SK-N-SH (cell line): ENCODE measurements at regions not wholly inside any gene's neighbourhood (a gene's known extent, or its start where the extent isn't known, plus 50 kb on each side); places are given as distances from the start of the nearest gene placed in this dataset.

Source experiments
- CTCF ChIA-PET: fragments of 300-600, 350-600 bp; formaldehyde crosslinking; extraction: SDS; loops from one replicate; lab custom pipeline; 2021; lab: Yijun Ruan, JAX
- POLR2A ChIA-PET: fragments of 350-600 bp; sonication (Branson Sonifier 250); formaldehyde crosslinking; extraction: SDS; loops from one replicate; lab custom pipeline; 2020; ENCODE audit warnings: antibody characterized with exemption, inconsistent platforms; lab: Yijun Ruan, JAX
- DNase-seq: peaks from one replicate; pipeline ENCODE4 v3.0.0; 2012
- H2AFZ ChIP-seq: fragments of 200-600 bp; sonication (generic); 2 replicates; pipeline ENCODE4 v1.8.1; 2016; ENCODE audit warnings: antibody characterized with exemption, mild to moderate bottlenecking, low read depth
- H3F3A ChIP-seq: fragments of 200-600 bp; sonication (generic); replicated peaks from 2 replicates; pipeline ENCODE3; 2016; ENCODE audit warnings: antibody characterized with exemption, mild to moderate bottlenecking; ENCODE audit not compliant: insufficient read depth
- H3K27ac ChIP-seq, 2 experiments: fragments of 200-500 bp in 1 of 2; fragments of 200-600 bp in 1 of 2; sonication (Bioruptor generic) in 1 of 2; sonication (generic), shearing (Covaris generic) in 1 of 2; 2 replicates each; pipeline versions ENCODE4 v1.5.1 to v1.6.1; 2014 to 2016; ENCODE audit warnings: low read depth in 2 of 2, inconsistent platforms in 1 of 2, low read length in 1 of 2, mild to moderate bottlenecking in 1 of 2, mixed read lengths in 1 of 2
- H3K27me3 ChIP-seq: fragments of 200-600 bp; sonication (generic), shearing (Covaris generic); 2 replicates; pipeline ENCODE4 v1.6.1; 2016; ENCODE audit warnings: mixed run types; ENCODE audit not compliant: insufficient read depth
- H3K36me3 ChIP-seq, 2 experiments: fragments of 200-500 bp in 1 of 2; fragments of 200-600 bp in 1 of 2; sonication (Bioruptor generic) in 1 of 2; sonication (generic) in 1 of 2; replicated peaks in 1 of 2; 2 replicates each; pipeline versions ENCODE3 to v1.5.1; 2014 to 2016; ENCODE audit warnings: low read length in 1 of 2, mild to moderate bottlenecking in 1 of 2; ENCODE audit not compliant: insufficient read depth in 2 of 2, control insufficient read depth in 1 of 2
- H3K4me1 ChIP-seq, 2 experiments: fragments of 200-500 bp in 1 of 2; fragments of 200-600 bp in 1 of 2; sonication (Bioruptor generic) in 1 of 2; sonication (generic), shearing (Covaris generic) in 1 of 2; 2 replicates each; pipeline versions ENCODE4 v1.5.1 to v1.6.1; 2014 to 2016; ENCODE audit warnings: low read depth in 1 of 2, low read length in 1 of 2, mixed run types in 1 of 2; ENCODE audit not compliant: insufficient read depth in 2 of 2, control insufficient read depth in 1 of 2
- H3K4me2 ChIP-seq: fragments of 200-600 bp; sonication (generic), shearing (Covaris generic); 2 replicates; pipeline ENCODE4 v1.6.1; 2017; ENCODE audit warnings: mixed run types
- H3K4me3 ChIP-seq, 2 experiments: fragments of 200-500 bp in 1 of 2; fragments of 200-600 bp in 1 of 2; sonication (Bioruptor generic) in 1 of 2; sonication (generic), shearing (Covaris generic) in 1 of 2; 2 replicates each; pipeline versions ENCODE4 v1.5.1 to v1.8.1; 2014 to 2016; ENCODE audit warnings: low read depth in 2 of 2, inconsistent platforms in 1 of 2, low read length in 1 of 2, mild to moderate bottlenecking in 1 of 2, mixed read lengths in 1 of 2, moderate library complexity in 1 of 2
- H3K79me2 ChIP-seq: fragments of 200-600 bp; sonication (generic); 2 replicates; pipeline ENCODE4 v1.8.1; 2017; ENCODE audit warnings: mild to moderate bottlenecking; ENCODE audit not compliant: insufficient read depth
- H3K9ac ChIP-seq: fragments of 200-600 bp; sonication (generic); 2 replicates; pipeline ENCODE4 v1.6.1; 2017; ENCODE audit warnings: mixed run types
- H3K9me2 ChIP-seq: fragments of 200-600 bp; sonication (generic); 2 replicates; pipeline ENCODE4 v1.6.1; 2017; ENCODE audit warnings: mixed run types
- H3K9me3 ChIP-seq: fragments of 200-600 bp; sonication (generic); 2 replicates; pipeline ENCODE4 v1.6.1; 2017; ENCODE audit warnings: mixed run types, mild to moderate bottlenecking, moderate library complexity
- H4K20me1 ChIP-seq: fragments of 200-600 bp; sonication (generic); 2 replicates; pipeline ENCODE4 v1.6.1; 2017; ENCODE audit warnings: mild to moderate bottlenecking, mixed run types; ENCODE audit not compliant: insufficient read depth
- CTCF ChIP-seq: fragments of 200-600 bp; sonication (generic); IDR thresholded peaks from 2 replicates; pipeline ENCODE4 v1.6.1; 2017; ENCODE audit warnings: antibody characterized with exemption, mild to moderate bottlenecking, moderate library complexity
- ELF1 ChIP-seq: IDR thresholded peaks from 2 replicates; pipeline ENCODE4 v1.4.0; 2012
- EP300 ChIP-seq, 2 experiments: IDR thresholded peaks; 2 replicates each; pipeline versions ENCODE4 v1.4.0 to v1.6.1; 2012; ENCODE audit warnings: borderline replicate concordance in 1 of 2, low read depth in 1 of 2, low read length in 1 of 2
- FOSL2 ChIP-seq: IDR thresholded peaks from 2 replicates; pipeline ENCODE4 v1.4.0; 2012; ENCODE audit warnings: low read depth, mild to moderate bottlenecking, moderate library complexity, borderline replicate concordance
- FOXJ3 ChIP-seq: sonication (generic); formaldehyde crosslinking; IDR thresholded peaks from 2 replicates; pipeline ENCODE4 v1.5.1; 2020; ENCODE audit warnings: mild to moderate bottlenecking, missing genetic modification reagents
- GABPA ChIP-seq: IDR thresholded peaks from 2 replicates; pipeline ENCODE4 v1.4.0; 2012; ENCODE audit warnings: low read depth, mild to moderate bottlenecking
- MAX ChIP-seq: IDR thresholded peaks from 2 replicates; pipeline ENCODE4 v1.4.0; 2012; ENCODE audit warnings: low read depth
- NFIC ChIP-seq: IDR thresholded peaks from 2 replicates; pipeline ENCODE4 v1.4.0; 2012; ENCODE audit warnings: borderline replicate concordance
- NRF1 ChIP-seq: IDR thresholded peaks from 2 replicates; pipeline ENCODE4 v1.6.1; 2012; ENCODE audit warnings: low read depth, mild to moderate bottlenecking, low read length
- RAD21 ChIP-seq: IDR thresholded peaks from 2 replicates; pipeline ENCODE4 v1.6.1; 2012; ENCODE audit warnings: mild to moderate bottlenecking, low read length
- REST ChIP-seq: IDR thresholded peaks from 2 replicates; pipeline ENCODE4 v1.6.1; 2012; ENCODE audit warnings: mild to moderate bottlenecking, low read depth, low read length, moderate library complexity
- RFX5 ChIP-seq: IDR thresholded peaks from 2 replicates; pipeline ENCODE4 v1.6.1; 2012; ENCODE audit warnings: mild to moderate bottlenecking, improper control_type of control experiment, low read length
- USF1 ChIP-seq: IDR thresholded peaks from 2 replicates; pipeline ENCODE4 v1.4.0; 2012; ENCODE audit warnings: low read depth, borderline replicate concordance
- USF2 ChIP-seq: fragments of 150-350 bp; IDR thresholded peaks from 2 replicates; pipeline ENCODE4 v1.6.1; 2017; ENCODE audit warnings: antibody characterized with exemption, low read length, low read depth, borderline replicate concordance
- YY1 ChIP-seq: IDR thresholded peaks from 2 replicates; pipeline ENCODE4 v1.4.0; 2012; ENCODE audit warnings: low read depth, mild to moderate bottlenecking
- WGBS: methylation state at CpG from one replicate; pipeline ENCODE4 v1.1.6; 2017; ENCODE audit warnings: low lambda C conversion rate; 5-methylcytosine and 5-hydroxymethylcytosine counted together

- no peaks in the 10 kb centered on the region for H3K36me3 ChIP-seq
- no peak for DNase-seq
- WGBS = 34% methylated on average over 4 of the region's 4 CpGs
- no peaks in the 10 kb centered on the region; the same call in 1 of the 2 replicates for H3K9me2 ChIP-seq
- no peaks in the 10 kb centered on the region; a peak in 1 of 4 replicates for H3K4me1 ChIP-seq
- no peak overlapping the region for H3K27ac ChIP-seq
- no peaks in the 10 kb centered on the region for H3K27me3 ChIP-seq
- H3K9me3 ChIP-seq = no peaks in the 10 kb centered on the region
- ChIA-PET CTCF (no interaction called here), POLR2A (no interaction called here)
- H3K9ac ChIP-seq = no peak overlapping the region
- no peak overlapping the region for H3K4me2 ChIP-seq
- no peak overlapping the region for H3K4me3 ChIP-seq
- TF ChIP-seq NRF1 (no peak), RAD21 (no peak), RFX5 (no peak), USF2 (no peak), MAX (no peak), EP300 (IDR thresholded peaks at IDR 0.05; ENCODE audit: borderline replicate concordance in 1 of 2, low read depth in 1 of 2, low read length in 1 of 2) (no peak), USF1 (no peak), CTCF (no peak), YY1 (no peak), REST (no peak), FOXJ3 (CRISPR knock-in tag) (no peak), FOSL2 (no peak), NFIC (no peak), GABPA (no peak), ELF1 (no peak)
- H3K79me2 ChIP-seq = no peaks in the 10 kb centered on the region
- H2AFZ ChIP-seq = no peak overlapping the region
- H3F3A ChIP-seq = no peaks in the 10 kb centered on the region
- H4K20me1 ChIP-seq = no peaks in the 10 kb centered on the region
Observed at GRCh38 chr14:27184427-27184826, 586.6 kb upstream of the NOVA1 start.
